CD4-positive, alpha-beta T cell treated with Interleukin-6 at 100 ng/mL for 8 hours (primary cell): ENCODE measurements at regions not wholly inside any gene's neighbourhood (a gene's known extent, or its start where the extent isn't known, plus 50 kb on each side); places are given as distances from the start of the nearest gene placed in this dataset.

Source experiments
- DNase-seq: peaks from one replicate; pipeline ENCODE4 v3.0.0-alpha.2; 2020; ENCODE audit warnings: mixed read lengths, low spot score

- no peak for DNase-seq
Measured at GRCh38 chr9:89793551-89793950, 188.7 kb downstream of the GADD45G start.

GRCh38 chr9:89794918-89795317 is 190.1 kb downstream of the GADD45G start:
- DNase-seq = no peak

GRCh38 chr9:89795538-89796195 is 190.9 kb downstream of the GADD45G start:
- no peak for DNase-seq

GRCh38 chr9:89796606-89797005 is 191.8 kb downstream of the GADD45G start:
- DNase-seq = no peak

- no peak for DNase-seq
Measured at GRCh38 chr9:89797255-89797654, 192.4 kb downstream of the GADD45G start.

DNA sequence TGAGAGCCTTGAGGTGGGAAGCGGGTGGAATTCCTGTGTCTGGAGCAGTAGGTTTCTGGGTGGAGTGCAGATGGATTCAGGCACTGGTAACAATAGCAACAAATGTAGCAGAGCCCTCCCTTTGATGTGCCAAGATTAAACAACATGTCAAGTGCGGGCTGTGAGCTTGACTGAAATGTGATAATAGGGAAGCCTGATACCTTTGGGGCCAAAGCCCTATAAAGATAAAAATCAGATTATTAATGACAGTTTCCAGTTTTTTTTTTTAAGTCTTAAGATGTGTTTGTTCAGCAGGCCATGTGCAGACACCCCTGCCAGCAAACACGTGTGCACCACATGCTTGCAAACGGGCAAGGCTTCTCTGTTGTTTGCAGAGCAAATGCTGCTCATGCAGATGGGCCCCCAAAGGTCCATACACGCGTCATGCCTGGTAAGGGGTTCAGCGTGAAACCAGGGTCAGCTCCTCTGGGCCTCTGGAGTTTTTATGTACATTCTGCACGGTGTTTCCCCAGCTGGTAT is 193.2 kb downstream of the GADD45G start:
- DNase-seq = no peak

DNA sequence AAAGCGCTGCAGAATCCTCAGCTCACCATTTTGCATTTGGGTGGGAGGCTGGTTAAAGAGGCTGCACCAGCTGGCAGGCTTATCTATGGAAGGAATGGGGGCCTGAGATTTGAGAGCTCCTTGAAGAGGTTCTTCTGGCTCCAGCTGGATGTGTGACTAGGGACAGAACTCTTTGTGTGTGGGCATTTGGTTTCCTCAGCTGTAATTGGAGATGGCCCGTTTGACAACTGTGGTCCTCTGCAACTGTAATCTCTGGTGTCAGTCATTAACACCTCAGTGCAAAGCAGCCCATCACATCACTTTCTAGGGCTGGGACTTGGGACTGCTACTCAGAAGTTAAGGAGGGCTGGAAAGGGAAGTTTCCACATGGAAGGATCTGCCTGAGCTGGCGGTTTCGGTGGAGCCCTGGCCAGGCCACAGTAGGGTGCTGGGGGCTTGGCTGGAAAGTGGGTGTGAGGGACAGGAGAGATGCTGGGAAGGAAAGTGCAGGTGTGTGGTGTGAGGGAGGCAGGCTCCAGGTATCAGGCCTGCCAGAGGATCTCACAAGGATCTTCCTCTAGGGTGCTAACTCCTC is 193.8 kb downstream of the GADD45G start:
- DNase-seq = no peak

GRCh38 chr9:89799221-89799620 is 194.4 kb downstream of the GADD45G start:
- DNase-seq = no peak

DNA sequence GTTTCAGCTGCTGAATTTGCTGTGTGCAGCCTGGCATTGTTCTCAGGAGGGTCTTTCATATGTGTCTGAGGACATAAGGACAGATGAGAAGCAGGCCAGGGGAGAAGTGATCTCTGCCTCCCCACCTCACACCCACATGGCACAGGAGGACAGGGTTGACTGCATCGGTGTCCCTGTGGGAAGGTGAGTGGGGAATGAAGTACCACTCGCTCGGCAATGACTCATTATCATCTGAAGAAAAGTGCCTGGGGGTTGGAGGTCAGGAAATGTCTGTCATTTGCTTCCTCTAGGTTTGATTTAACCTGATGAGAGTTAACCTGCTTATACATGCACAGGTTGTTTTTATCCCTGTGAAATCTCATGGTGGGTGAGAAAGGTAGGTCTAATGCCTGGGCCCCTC is 195.0 kb downstream of the GADD45G start:
- DNase-seq = no peak

GRCh38 chr9:89801341-89801740 is 196.5 kb downstream of the GADD45G start:
- no peak for DNase-seq

- no peak for DNase-seq
Measured at GRCh38 chr9:89801742-89802670, 197.2 kb downstream of the GADD45G start.

DNA sequence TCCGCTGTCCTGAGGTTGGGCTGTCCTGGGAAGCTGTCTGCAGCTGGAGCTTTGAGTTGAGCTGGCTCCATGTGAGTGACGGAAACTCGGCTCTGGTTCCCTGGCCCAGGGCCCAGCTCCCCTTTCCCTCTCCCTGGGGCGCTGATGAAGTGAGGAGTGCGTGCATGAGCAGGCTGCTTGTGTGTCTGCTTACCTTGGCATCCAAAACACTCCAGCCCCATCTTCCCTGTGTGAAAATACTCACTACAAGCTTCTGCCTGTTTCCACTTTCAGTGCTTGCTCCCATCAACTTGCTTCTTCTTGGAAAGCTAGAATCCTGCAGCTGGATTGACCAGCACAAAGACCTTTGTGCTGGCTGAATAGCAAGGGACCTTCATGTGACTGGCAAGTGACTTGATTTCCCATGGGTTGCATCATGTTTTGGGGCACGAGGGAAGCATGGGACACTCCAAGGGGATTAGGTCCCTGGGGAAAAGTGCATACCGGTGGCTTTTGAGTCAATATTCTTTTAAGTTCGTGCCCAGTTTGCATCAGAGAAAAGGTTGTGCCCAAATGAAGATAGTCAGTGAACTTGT is 198.1 kb downstream of the GADD45G start:
- no peak for DNase-seq

GRCh38 chr9:89803403-89803802 is 198.6 kb downstream of the GADD45G start:
- no peak for DNase-seq

GRCh38 chr9:89804766-89805531 is 200.1 kb downstream of the GADD45G start:
- no peak for DNase-seq

DNA sequence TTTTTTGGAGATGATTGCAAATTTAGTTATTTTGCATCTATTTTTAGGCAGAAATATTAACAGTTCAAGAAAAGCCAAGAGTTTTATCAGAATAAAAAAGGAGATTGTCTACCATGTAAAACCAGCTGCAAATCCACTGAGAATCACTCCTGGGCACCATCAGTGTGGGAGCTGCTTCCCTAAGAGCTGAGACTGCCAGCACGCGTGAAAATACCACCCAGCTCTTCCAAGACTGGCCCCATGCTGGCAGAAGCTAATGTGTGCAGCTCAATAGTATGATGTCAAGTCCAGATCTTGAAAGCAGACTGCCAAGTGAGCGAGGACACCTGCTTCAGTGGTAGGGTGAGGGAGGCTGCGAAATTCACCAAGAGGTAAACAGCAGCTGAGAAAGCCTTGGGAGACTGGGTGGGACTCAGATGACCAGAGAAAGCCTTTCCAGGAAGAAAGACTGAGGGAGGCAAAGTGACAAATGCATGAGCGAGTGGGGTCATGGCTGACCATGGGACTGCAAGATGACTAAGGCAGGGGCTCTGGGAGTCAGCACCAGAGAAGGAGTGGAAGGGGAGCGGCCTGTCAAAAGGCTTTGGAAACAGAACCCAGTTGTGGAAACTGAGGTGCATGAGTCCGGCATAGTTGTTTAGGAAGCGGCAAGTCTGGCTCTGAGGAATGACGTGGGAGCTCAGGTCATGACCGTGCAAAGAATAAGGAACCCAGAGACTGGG is 200.9 kb downstream of the GADD45G start:
- no peak for DNase-seq

- no peak for DNase-seq
Measured at GRCh38 chr9:89806371-89807100, 201.7 kb downstream of the GADD45G start.

GRCh38 chr9:89807101-89807395 is 202.2 kb downstream of the GADD45G start:
- no peak for DNase-seq

GRCh38 chr9:89807682-89808075 is 202.9 kb downstream of the GADD45G start:
- no peak for DNase-seq

DNA sequence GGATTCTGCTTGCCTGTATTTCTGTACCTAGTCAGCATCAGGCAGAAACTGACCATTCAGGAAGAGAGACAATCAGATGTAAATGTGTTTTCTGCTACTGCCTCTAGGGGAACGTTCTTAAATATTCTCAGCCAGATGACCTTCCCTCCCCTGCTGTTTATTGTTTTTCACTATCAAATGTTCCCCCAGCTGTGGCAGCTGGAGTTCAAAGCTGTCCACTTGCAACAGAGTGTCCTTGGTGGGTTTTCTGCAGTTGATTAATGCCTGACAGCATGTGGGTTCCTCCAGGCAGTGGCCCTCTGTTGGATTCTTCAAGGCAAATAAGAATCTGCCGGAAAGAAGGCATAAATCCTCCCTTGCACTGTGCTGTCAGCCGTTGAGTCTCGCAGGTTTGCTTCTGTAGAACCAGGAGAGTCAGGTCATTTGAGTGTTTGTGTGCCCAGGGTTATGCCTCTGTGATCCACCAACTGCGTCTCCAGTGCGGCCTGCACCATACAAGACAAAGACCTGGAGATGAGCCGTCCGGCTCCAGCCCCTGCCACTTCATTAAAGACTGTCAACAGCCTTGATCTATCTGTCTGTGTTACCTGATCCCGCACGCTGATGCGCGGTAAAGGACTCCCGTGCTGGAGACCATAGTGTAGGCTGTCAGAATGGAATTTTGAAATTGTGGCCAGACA is 203.4 kb downstream of the GADD45G start:
- no peak for DNase-seq

DNA sequence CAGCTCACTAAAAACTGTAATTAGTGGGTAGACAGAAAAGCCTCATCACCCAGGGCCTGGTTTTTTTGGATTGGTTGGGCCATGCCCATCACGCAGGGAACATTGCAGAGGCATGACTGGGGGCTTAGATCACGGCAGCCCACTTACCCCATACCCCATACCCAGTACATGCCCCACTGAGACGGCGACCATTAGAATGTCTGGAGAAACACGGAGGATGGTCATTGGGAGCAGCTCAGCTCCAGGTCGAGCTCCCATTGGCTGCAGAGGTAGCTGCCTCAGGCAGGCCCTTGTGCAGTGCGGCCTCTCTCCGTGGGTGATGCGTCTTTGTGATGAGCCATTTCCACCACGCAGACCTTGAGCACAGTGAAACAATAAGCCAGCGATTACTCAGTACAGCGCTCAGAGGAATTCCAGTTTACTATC is 204.0 kb downstream of the GADD45G start:
- no peak for DNase-seq
